Nephron progenitor cell (in vitro differentiated cells): ENCODE measurements at regions not wholly inside any gene's neighbourhood (a gene's known extent, or its start where the extent isn't known, plus 50 kb on each side); places are given as distances from the start of the nearest gene placed in this dataset.

Experiments
- DNase-seq: peaks from one replicate; pipeline ENCODE4 v3.0.0; 2021
- H3K27ac Mint-ChIP-seq: 2 replicates; pipeline ENCODE4 v1.8.0; 2021; ENCODE audit warnings: mild to moderate bottlenecking, moderate library complexity, mixed read lengths
- H3K27me3 Mint-ChIP-seq: 2 replicates; pipeline ENCODE4 v1.8.0; 2021; ENCODE audit warnings: mild to moderate bottlenecking, low read depth, mixed read lengths; ENCODE audit not compliant: poor library complexity
- H3K36me3 Mint-ChIP-seq: 2 replicates; pipeline ENCODE4 v1.8.0; 2021; ENCODE audit warnings: low read depth, mixed read lengths
- H3K4me1 Mint-ChIP-seq: 2 replicates; pipeline ENCODE4 v1.8.0; 2021; ENCODE audit warnings: mixed read lengths
- H3K4me3 Mint-ChIP-seq: 2 replicates; pipeline ENCODE4 v1.8.0; 2021; ENCODE audit warnings: mild to moderate bottlenecking, moderate library complexity, mixed read lengths
- H3K9me3 Mint-ChIP-seq: 2 replicates; pipeline ENCODE4 v1.8.0; 2021; ENCODE audit warnings: mild to moderate bottlenecking, moderate library complexity, mixed read lengths
- CTCF ChIP-seq: fragments of 200-600 bp; sonication (generic); IDR thresholded peaks from 2 replicates; pipeline ENCODE4 v1.5.0; 2021; ENCODE audit warnings: antibody characterized with exemption

- DNase-seq: no peak
- no peak for TF ChIP-seq CTCF
- Mint-ChIP-seq H3K27me3 (peaks cover 8% of the 10 kb centered on the region), H3K4me1 (no peaks in the 10 kb centered on the region), H3K27ac (no peak overlapping the region), H3K4me3 (no peak overlapping the region), H3K36me3 (no peaks in the 10 kb centered on the region), H3K9me3 (peaks cover 26% of the 10 kb centered on the region)
Measured at GRCh38 chr5:68915079-68915478, 178.7 kb upstream of the SLC30A5 start.

GRCh38 chr5:68918306-68918705, 175.5 kb upstream of the SLC30A5 start:
- no peak for TF ChIP-seq CTCF
- Mint-ChIP-seq H3K27me3 (no peaks in the 10 kb centered on the region), H3K27ac (no peak overlapping the region), H3K9me3 (peaks cover 28% of the 10 kb centered on the region), H3K4me3 (no peak overlapping the region), H3K36me3 (no peaks in the 10 kb centered on the region), H3K4me1 (no peaks in the 10 kb centered on the region)
- no peak for DNase-seq

- no peak overlapping the region for H3K4me3 Mint-ChIP-seq
- no peak overlapping the region for H3K27ac Mint-ChIP-seq
- TF ChIP-seq CTCF: no peak
- no peaks in the 10 kb centered on the region for H3K36me3 Mint-ChIP-seq
- DNase-seq: no peak
- H3K4me1 Mint-ChIP-seq: no peaks in the 10 kb centered on the region
- no peaks in the 10 kb centered on the region for H3K27me3 Mint-ChIP-seq
- H3K9me3 Mint-ChIP-seq: peaks cover 28% of the 10 kb centered on the region
Measured at GRCh38 chr5:68919988-68920490, 173.8 kb upstream of the SLC30A5 start.

GRCh38 chr5:68920888-68921287, 172.9 kb upstream of the SLC30A5 start:
- Mint-ChIP-seq H3K36me3 (no peaks in the 10 kb centered on the region), H3K27me3 (no peaks in the 10 kb centered on the region)

GRCh38 chr5:68922172-68922987, 171.4 kb upstream of the SLC30A5 start:
- H3K36me3 Mint-ChIP-seq: no peaks in the 10 kb centered on the region

More at GRCh38 chr5:68920888-68921287, 172.9 kb upstream of the SLC30A5 start:
- H3K27ac Mint-ChIP-seq: no peak overlapping the region
- no peaks in the 10 kb centered on the region for H3K4me1 Mint-ChIP-seq
- DNase-seq: no peak
- peaks cover 28% of the 10 kb centered on the region for H3K9me3 Mint-ChIP-seq
- no peak overlapping the region for H3K4me3 Mint-ChIP-seq
- TF ChIP-seq CTCF: no peak

More at GRCh38 chr5:68922172-68922987, 171.4 kb upstream of the SLC30A5 start:
- Mint-ChIP-seq H3K27me3 (no peaks in the 10 kb centered on the region), H3K4me1 (no peaks in the 10 kb centered on the region), H3K4me3 (no peak overlapping the region), H3K27ac (no peak overlapping the region), H3K9me3 (peaks cover 23% of the 10 kb centered on the region)
- no peak for TF ChIP-seq CTCF
- no peak for DNase-seq
